Stomach smooth muscle (tissue), 2 donors: ENCODE measurements at regions not wholly inside any gene's neighbourhood (a gene's known extent, or its start where the extent isn't known, plus 50 kb on each side); places are given as distances from the start of the nearest gene placed in this dataset.
"Not testable (repeated sequence)": the region's sequence is repeated elsewhere in the genome, so short reads cannot be mapped to it uniquely, and the experiment has no call there.

Experiments
- H3K27ac ChIP-seq: one replicate; pipeline ENCODE4 v1.7.0; 2013; ENCODE audit warnings: mild to moderate bottlenecking, low read length, inconsistent platforms
- H3K27me3 ChIP-seq, 2 donors: one replicate each; pipeline ENCODE4 v1.7.0; 2013; ENCODE audit warnings: low read length in 2 of 2; ENCODE audit not compliant: insufficient read depth in 2 of 2, control insufficient read depth in 1 of 2
- H3K36me3 ChIP-seq, 2 donors: one replicate each; pipeline ENCODE4 v1.7.0; 2013; ENCODE audit warnings: low read length in 2 of 2; ENCODE audit not compliant: control insufficient read depth in 2 of 2, insufficient read depth in 2 of 2
- H3K4me1 ChIP-seq: one replicate; pipeline ENCODE4 v1.7.0; 2013; ENCODE audit warnings: low read length; ENCODE audit not compliant: control insufficient read depth, insufficient read depth
- H3K4me3 ChIP-seq, 2 donors: one replicate each; pipeline ENCODE4 v1.7.0; 2013; ENCODE audit warnings: low read length in 2 of 2
- H3K9ac ChIP-seq, 2 donors: one replicate each; pipeline ENCODE4 v1.7.0; 2013; ENCODE audit warnings: low read length in 2 of 2, mild to moderate bottlenecking in 1 of 2
- H3K9me3 ChIP-seq, 2 donors: one replicate each; pipeline ENCODE4 v1.7.0; 2013; ENCODE audit warnings: low read length in 2 of 2; ENCODE audit not compliant: control insufficient read depth in 2 of 2
- donor health status: healthy.
- donor health status: Pancreatic carcinoma.

DNA sequence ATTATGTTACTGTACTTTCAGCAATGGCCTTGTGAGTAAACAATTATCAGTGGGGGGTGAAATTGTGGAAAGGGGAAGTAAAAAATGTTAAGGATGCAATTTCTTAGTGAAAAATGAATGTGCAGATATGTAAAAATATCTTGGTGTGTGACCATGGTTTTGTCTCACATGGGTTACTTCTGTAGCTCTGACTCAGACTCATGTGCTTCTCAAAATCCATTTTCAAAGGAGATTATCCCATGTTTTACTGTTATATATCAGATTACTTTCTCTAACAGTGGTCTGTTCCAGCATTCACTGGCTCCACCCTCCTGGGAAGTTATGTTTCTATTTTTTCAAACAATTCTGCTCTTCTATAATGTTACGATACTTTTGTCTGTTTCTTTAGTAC lies 298.2 kb upstream of the COL3A1 start:
- H3K27me3 ChIP-seq: no peaks in the 10 kb centered on the region
- no peaks in the 10 kb centered on the region for H3K36me3 ChIP-seq
- H3K4me3 ChIP-seq: no peak overlapping the region
- no peak overlapping the region for H3K27ac ChIP-seq
- H3K9ac ChIP-seq: no peak overlapping the region
- no peaks in the 10 kb centered on the region for H3K4me1 ChIP-seq
- H3K9me3 ChIP-seq: no peaks in the 10 kb centered on the region

DNA sequence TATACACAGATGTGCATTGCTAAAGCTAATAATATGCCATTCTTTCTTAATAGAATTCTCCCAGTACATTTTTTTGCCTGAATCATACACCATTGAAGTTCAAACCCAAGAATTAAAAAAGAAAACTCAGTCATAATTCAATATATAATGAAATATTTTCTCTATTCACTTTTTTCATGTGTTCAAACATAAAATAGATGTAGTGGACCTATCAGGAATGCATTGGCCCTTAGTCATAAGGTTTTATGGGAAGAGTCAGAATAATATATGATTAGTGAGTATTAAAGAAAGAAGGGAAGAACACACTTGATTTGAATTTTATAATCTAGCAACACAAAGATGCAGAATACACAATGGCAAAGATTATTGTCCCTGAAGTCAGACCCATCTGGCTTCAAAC lies 297.0 kb upstream of the COL3A1 start:
- Histone ChIP-seq H3K9me3 (no peaks in the 10 kb centered on the region), H3K36me3 (no peaks in the 10 kb centered on the region), H3K4me3 (no peak overlapping the region), H3K27ac (no peak overlapping the region), H3K27me3 (no peaks in the 10 kb centered on the region), H3K4me1 (no peaks in the 10 kb centered on the region), H3K9ac (no peak overlapping the region)

DNA sequence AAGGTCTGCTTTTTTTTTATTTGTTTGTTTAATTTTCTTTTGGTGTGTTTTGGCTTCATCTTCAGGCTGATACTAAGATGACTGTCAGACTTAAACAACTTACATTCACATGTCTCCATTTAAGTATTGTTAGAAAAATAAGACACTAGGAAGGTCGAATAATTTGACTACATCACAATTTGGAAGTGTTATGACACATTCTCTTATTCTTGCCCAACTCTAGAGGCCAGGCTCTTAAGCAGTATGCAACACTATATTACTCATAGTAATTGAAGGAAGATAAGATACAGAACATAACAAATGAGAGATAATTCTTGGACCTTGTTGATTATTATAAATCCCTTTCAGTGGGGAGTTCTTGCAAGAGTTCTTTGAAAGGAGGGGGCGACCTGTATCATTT lies 295.3 kb upstream of the COL3A1 start:
- H3K9me3 ChIP-seq: peaks cover 0 to 2% of the 10 kb centered on the region in 2 donors
- H3K4me3 ChIP-seq: no peak overlapping the region

DNA sequence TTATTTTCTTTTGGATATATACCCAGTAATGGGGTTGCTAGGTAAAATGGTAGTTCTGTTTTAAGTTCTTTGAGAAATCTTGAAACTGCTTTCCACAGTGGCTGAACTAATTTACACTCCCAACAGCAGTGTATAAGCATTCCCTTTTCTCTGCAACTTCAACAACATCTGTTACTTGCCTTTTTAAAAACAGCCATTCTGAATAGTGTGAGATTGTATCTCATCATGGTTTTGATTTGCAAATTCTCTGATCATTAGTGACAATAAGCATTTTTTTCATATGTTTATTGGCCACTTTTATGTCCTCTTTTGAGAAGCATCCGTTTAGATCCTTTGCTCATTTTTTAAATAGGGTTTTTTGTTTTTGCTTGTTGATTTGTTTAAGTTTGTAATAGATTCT lies 291.3 kb upstream of the COL3A1 start:
- H3K27me3 ChIP-seq: no peaks in the 10 kb centered on the region
- no peak overlapping the region for H3K9ac ChIP-seq
- no peaks in the 10 kb centered on the region for H3K36me3 ChIP-seq
- no peak overlapping the region for H3K27ac ChIP-seq
- H3K4me1 ChIP-seq: no peaks in the 10 kb centered on the region
- no peak overlapping the region for H3K4me3 ChIP-seq
- H3K9me3 ChIP-seq: peaks cover 0 to 2% of the 10 kb centered on the region in 2 donors

More for the DNA sequence above, 295.3 kb upstream of the COL3A1 start:
- no peak overlapping the region for H3K27ac ChIP-seq
- H3K36me3 ChIP-seq: no peaks in the 10 kb centered on the region
- no peaks in the 10 kb centered on the region for H3K4me1 ChIP-seq
- H3K27me3 ChIP-seq: no peaks in the 10 kb centered on the region
- H3K9ac ChIP-seq: no peak overlapping the region

DNA sequence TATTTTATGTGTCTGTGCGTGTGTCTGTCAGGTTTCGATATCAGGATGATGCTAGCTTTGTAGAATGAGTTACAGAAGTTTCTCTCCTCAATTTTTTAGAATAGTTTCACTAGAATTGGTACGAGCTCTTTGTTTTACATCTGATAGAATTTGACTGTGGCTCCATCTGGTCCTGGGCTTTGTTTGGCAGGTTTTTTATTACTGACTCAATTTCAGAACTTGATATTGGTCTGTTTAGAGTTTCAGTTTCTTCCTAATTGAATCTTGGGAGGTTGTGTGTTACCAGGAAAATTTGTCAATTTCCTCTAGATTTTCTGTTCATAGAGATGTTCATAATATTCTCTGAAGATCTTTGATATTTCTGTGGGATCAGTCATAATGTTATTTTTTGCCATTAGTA lies 289.4 kb upstream of the COL3A1 start:
- H3K9ac ChIP-seq: no peak overlapping the region

GRCh38 chr2:188693111-188693510 lies 281.1 kb upstream of the COL3A1 start:
- Histone ChIP-seq H3K4me1 (no peaks in the 10 kb centered on the region), H3K9ac (no peak overlapping the region), H3K27me3 (no peaks in the 10 kb centered on the region), H3K36me3 (no peaks in the 10 kb centered on the region), H3K27ac (no peak overlapping the region), H3K9me3 (no peaks in the 10 kb centered on the region), H3K4me3 (no peak overlapping the region)

More for the DNA sequence above, 289.4 kb upstream of the COL3A1 start:
- H3K9me3 ChIP-seq: peaks cover 0 to 2% of the 10 kb centered on the region in 2 donors
- no peaks in the 10 kb centered on the region for H3K36me3 ChIP-seq
- no peak overlapping the region for H3K4me3 ChIP-seq
- H3K27me3 ChIP-seq: no peaks in the 10 kb centered on the region
- H3K27ac ChIP-seq: no peak overlapping the region
- H3K4me1 ChIP-seq: no peaks in the 10 kb centered on the region

DNA sequence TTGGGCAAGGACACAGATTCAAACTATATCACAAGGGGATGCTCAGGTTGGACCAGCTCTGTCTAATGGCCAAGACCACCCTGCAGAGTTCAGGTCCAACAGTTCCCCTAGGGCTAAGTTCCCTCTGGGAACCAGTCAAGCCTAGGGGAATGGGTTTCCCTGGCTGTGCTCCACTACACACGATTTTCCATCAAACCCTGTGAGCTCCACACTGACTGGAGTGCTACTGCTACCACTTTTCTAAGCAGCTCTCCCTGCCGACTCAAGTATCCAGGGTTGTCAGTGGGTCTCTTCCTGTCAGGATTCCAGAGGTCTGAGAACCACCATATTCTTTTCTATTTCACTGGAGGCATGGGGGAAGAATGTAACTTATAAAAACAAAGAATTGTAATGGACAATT lies 280.4 kb upstream of the COL3A1 start:
- no peak overlapping the region for H3K9ac ChIP-seq
- H3K4me3 ChIP-seq: no peak overlapping the region
- no peaks in the 10 kb centered on the region for H3K9me3 ChIP-seq
- no peaks in the 10 kb centered on the region for H3K36me3 ChIP-seq
- H3K4me1 ChIP-seq: no peaks in the 10 kb centered on the region
- no peak overlapping the region for H3K27ac ChIP-seq
- H3K27me3 ChIP-seq: no peaks in the 10 kb centered on the region

GRCh38 chr2:188695953-188696352 lies 278.2 kb upstream of the COL3A1 start:
- Histone ChIP-seq H3K9ac (no peak overlapping the region), H3K36me3 (no peaks in the 10 kb centered on the region), H3K27me3 (no peaks in the 10 kb centered on the region), H3K27ac (no peak overlapping the region), H3K4me1 (no peaks in the 10 kb centered on the region), H3K9me3 (no peaks in the 10 kb centered on the region), H3K4me3 (no peak overlapping the region)

- H3K9ac ChIP-seq, H3K36me3 ChIP-seq, H3K9me3 ChIP-seq, H3K4me3 ChIP-seq, H3K27me3 ChIP-seq, H3K4me1 ChIP-seq, H3K27ac ChIP-seq: not testable (repeated sequence)
Measured at GRCh38 chr2:188698151-188698550, 276.0 kb upstream of the COL3A1 start.

DNA sequence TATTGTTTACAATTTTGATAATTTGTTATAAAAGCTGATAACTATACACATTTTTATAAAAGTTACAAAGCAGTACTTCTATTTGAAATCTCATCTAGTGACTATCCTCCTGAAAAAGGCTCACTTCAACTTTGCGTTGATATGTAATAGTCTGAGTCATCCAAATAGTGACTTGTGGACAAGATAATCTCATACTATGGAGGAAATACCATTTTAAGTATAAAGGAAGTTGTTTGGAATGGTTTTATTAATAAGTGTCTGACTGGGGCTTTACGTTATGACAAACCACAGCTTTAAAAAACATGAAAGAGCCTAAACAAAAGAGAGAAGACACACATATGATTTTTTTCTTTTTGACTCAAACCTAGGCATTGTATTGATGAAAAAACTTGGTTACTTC lies 272.3 kb upstream of the COL3A1 start:
- Histone ChIP-seq H3K9ac (no peak overlapping the region), H3K36me3 (no peaks in the 10 kb centered on the region), H3K4me3 (no peak overlapping the region), H3K4me1 (no peaks in the 10 kb centered on the region), H3K9me3 (no peaks in the 10 kb centered on the region), H3K27ac (no peak overlapping the region), H3K27me3 (no peaks in the 10 kb centered on the region)

DNA sequence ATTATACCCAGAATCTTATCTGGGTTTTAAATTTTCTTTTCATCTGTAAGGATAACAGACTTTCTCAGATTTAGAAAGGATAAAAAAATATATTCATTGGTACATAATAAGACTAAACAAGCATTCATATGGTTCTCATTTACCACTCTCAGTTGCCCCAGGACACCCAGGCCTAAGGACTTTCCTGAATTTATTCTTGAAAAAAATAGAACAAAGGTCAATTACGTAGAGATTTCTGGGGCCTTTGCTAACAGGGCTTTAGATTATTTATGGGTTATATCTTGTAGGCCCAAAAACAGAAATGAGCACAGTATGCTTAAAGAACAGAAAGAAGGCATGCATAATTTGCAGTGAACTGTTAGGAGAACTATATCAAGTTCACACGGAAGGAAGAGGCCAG lies 269.0 kb upstream of the COL3A1 start:
- no peak overlapping the region for H3K4me3 ChIP-seq
- H3K4me1 ChIP-seq: no peaks in the 10 kb centered on the region

GRCh38 chr2:188713961-188714360 lies 260.2 kb upstream of the COL3A1 start:
- Histone ChIP-seq H3K9me3 (no peaks in the 10 kb centered on the region), H3K36me3 (no peaks in the 10 kb centered on the region), H3K9ac (no peak overlapping the region), H3K4me3 (no peak overlapping the region), H3K27ac (no peak overlapping the region), H3K27me3 (no peaks in the 10 kb centered on the region), H3K4me1 (no peaks in the 10 kb centered on the region)

More for the DNA sequence above, 269.0 kb upstream of the COL3A1 start:
- H3K36me3 ChIP-seq: no peaks in the 10 kb centered on the region
- H3K9ac ChIP-seq: no peak overlapping the region
- no peak overlapping the region for H3K27ac ChIP-seq
- no peaks in the 10 kb centered on the region for H3K27me3 ChIP-seq
- no peaks in the 10 kb centered on the region for H3K9me3 ChIP-seq
